ENCODE measurements at regions not wholly inside any gene's neighbourhood (a gene's known extent, or its start where the extent isn't known, plus 50 kb on each side); places are given as distances from the start of the nearest gene placed in this dataset.

DNA sequence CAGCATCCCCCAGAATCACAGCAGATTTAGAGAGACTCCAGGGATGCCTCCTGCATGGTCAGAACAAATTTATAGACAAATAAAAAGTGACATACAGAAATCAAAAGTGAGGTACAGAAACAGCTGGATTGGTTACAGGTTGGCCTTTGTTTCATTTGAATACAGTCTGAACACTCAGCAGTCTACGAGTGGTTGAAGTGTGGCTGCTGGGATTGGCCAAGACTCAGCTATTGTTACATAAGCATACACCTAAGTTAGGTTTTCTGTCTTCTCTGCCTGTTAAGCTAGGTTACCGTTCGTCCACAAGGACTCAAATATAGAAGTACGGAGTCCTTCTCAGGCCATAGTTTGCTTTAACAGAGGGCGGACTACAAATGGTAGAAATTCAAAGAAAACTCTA, 262.4 kb upstream of the SLC14A2 start:
- no peak for TF ChIP-seq EZH2 (IDR thresholded peaks at IDR 0.05; ENCODE audit: borderline replicate concordance, low read depth, low read length, poor library complexity, severe bottlenecking)
- TF ChIP-seq, protein P1, sequence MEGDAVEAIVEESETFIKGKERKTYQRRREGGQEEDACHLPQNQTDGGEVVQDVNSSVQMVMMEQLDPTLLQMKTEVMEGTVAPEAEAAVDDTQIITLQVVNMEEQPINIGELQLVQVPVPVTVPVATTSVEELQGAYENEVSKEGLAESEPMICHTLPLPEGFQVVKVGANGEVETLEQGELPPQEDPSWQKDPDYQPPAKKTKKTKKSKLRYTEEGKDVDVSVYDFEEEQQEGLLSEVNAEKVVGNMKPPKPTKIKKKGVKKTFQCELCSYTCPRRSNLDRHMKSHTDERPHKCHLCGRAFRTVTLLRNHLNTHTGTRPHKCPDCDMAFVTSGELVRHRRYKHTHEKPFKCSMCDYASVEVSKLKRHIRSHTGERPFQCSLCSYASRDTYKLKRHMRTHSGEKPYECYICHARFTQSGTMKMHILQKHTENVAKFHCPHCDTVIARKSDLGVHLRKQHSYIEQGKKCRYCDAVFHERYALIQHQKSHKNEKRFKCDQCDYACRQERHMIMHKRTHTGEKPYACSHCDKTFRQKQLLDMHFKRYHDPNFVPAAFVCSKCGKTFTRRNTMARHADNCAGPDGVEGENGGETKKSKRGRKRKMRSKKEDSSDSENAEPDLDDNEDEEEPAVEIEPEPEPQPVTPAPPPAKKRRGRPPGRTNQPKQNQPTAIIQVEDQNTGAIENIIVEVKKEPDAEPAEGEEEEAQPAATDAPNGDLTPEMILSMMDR (conservative IDR thresholded peaks at IDR 0.05; ENCODE audit: low read depth, low read length): no peak
- H3K9me3 ChIP-seq (ENCODE audit: low read depth, low read length, poor library complexity, severe bottlenecking): no peaks in the 10 kb centered on the region
- CTCF ChIA-PET: no interaction called here
- POLR2A ChIA-PET (ENCODE audit: low non-redundant PET): no interaction called here
- no peak overlapping the region for H3K27ac ChIP-seq (ENCODE audit: low read depth, low read length, poor library complexity, severe bottlenecking)
- no peak overlapping the region for H3K4me3 ChIP-seq (ENCODE audit: low read depth, low read length, poor library complexity, severe bottlenecking)
- intact Hi-C loops (cut with micrococcal nuclease; ENCODE audit: unreplicated experiment): no loop called here
- H3K4me1 ChIP-seq (ENCODE audit: insufficient read depth, low read length, poor library complexity, severe bottlenecking): no peaks in the 10 kb centered on the region
- H3K27me3 ChIP-seq (replicated peaks; ENCODE audit: insufficient read depth, low read depth, low read length, poor library complexity): peaks cover 4% of the 10 kb centered on the region
- H3K36me3 ChIP-seq (ENCODE audit: insufficient read depth, low read length, poor library complexity, severe bottlenecking): no peaks in the 10 kb centered on the region
- no TSS peak for BruUV-seq (replicated peaks)
- DNase-seq (ENCODE audit: low spot score): no peak

DNA sequence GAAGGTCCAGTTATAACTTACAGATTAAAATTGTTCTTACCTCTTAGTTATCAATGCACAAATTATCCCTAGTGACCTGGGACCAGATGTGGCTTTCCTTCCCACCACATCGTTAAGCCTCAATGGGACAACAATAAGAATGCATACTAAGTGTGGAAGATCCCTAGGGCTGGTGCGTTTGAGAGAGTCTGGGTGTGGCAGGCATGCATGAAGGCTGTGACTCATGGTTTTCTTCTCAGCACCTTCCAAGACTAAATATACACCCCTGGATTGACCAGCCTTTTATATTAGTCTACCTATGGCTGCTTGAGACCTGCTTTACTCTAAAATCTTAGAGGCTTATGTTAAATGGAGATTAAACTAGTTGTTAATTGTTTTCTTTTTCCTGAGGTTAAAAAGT, 261.7 kb upstream of the SLC14A2 start:
- intact Hi-C loops (cut with micrococcal nuclease; ENCODE audit: unreplicated experiment): no loop called here
- no peak overlapping the region for H3K4me3 ChIP-seq (ENCODE audit: low read depth, low read length, poor library complexity, severe bottlenecking)
- TF ChIP-seq, protein P1 (conservative IDR thresholded peaks at IDR 0.05; ENCODE audit: low read depth, low read length): no peak
- TF ChIP-seq EZH2 (IDR thresholded peaks at IDR 0.05; ENCODE audit: borderline replicate concordance, low read depth, low read length, poor library complexity, severe bottlenecking): no peak
- H3K4me1 ChIP-seq (ENCODE audit: insufficient read depth, low read length, poor library complexity, severe bottlenecking): no peaks in the 10 kb centered on the region
- no peaks in the 10 kb centered on the region for H3K9me3 ChIP-seq (ENCODE audit: low read depth, low read length, poor library complexity, severe bottlenecking)
- no peaks in the 10 kb centered on the region for H3K36me3 ChIP-seq (ENCODE audit: insufficient read depth, low read length, poor library complexity, severe bottlenecking)
- CTCF ChIA-PET: no interaction called here
- H3K27ac ChIP-seq (ENCODE audit: low read depth, low read length, poor library complexity, severe bottlenecking): no peak overlapping the region
- DNase-seq (ENCODE audit: low spot score): no peak
- BruUV-seq (replicated peaks): no TSS peak
- POLR2A ChIA-PET (ENCODE audit: low non-redundant PET): no interaction called here
- H3K27me3 ChIP-seq (replicated peaks; ENCODE audit: insufficient read depth, low read depth, low read length, poor library complexity): peaks cover 4% of the 10 kb centered on the region

DNA sequence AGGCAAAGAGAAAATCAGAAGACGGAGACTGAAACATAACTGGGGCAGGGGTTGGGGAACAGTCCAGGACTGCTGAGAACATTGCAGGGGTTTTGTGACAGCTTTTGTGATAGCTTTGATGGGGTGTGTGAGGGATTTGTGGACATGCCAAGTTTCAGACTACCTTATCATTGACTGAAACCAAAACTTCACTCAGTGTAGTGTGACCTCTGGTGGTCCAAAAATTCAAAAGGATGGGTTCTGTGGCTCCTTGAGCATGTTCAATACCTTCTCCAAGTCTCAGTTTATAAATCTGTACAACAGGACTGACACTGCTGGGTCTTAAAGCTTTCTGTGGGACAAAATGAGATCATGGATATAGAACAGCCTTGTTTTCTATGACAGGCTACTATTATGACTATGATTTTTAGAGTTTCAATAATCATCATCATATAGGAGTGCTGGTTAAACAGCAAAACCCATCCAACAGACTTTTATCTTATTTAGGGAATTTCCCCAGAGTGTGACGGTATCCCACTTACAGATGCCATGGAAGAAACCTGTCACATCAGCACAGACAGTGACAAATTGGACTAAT, 259.2 kb upstream of the SLC14A2 start:
- DNase-seq (ENCODE audit: low spot score): no peak
- no TSS peak for BruUV-seq (replicated peaks)
- Histone ChIP-seq H3K27ac (ENCODE audit: low read depth, low read length, poor library complexity, severe bottlenecking) (no peak overlapping the region), H3K4me3 (ENCODE audit: low read depth, low read length, poor library complexity, severe bottlenecking) (no peak overlapping the region), H3K27me3 (replicated peaks; ENCODE audit: insufficient read depth, low read depth, low read length, poor library complexity) (peaks cover 4% of the 10 kb centered on the region), H3K4me1 (ENCODE audit: insufficient read depth, low read length, poor library complexity, severe bottlenecking) (no peaks in the 10 kb centered on the region), H3K36me3 (ENCODE audit: insufficient read depth, low read length, poor library complexity, severe bottlenecking) (no peaks in the 10 kb centered on the region), H3K9me3 (ENCODE audit: low read depth, low read length, poor library complexity, severe bottlenecking) (no peaks in the 10 kb centered on the region)
- intact Hi-C loops (cut with micrococcal nuclease; ENCODE audit: unreplicated experiment): no loop called here
- no peak for TF ChIP-seq EZH2 (IDR thresholded peaks at IDR 0.05; ENCODE audit: borderline replicate concordance, low read depth, low read length, poor library complexity, severe bottlenecking)
- TF ChIP-seq, protein P1 (conservative IDR thresholded peaks at IDR 0.05; ENCODE audit: low read depth, low read length): no peak
- POLR2A ChIA-PET (ENCODE audit: low non-redundant PET): no interaction called here
- CTCF ChIA-PET: interaction anchor here (0.6 kb wide), 1 partner anchor 14 kb away, joined by 3 read pairs; no protein-coding TSS in a partner anchor

Measured in A673 (cell line).